PC-3 (cell line): ENCODE measurements at regions not wholly inside any gene's neighbourhood (a gene's known extent, or its start where the extent isn't known, plus 50 kb on each side); places are given as distances from the start of the nearest gene placed in this dataset.

Experiments
- ATAC-seq: fragments of 200-7000 bp; cut with Tn5 transposase; 2 replicates; pipeline ENCODE4 v1.9.1; 2020; ENCODE audit warnings: mild to moderate bottlenecking, moderate library complexity
- BruUV-seq: library from RNA; stranded (reverse); fragments of 400-500 nt; replicated peaks from 2 replicates; lab custom pipeline; 2021; lab: Mats Ljungman, UMichigan
- CTCF ChIA-PET: fragments of 300-600 bp; sonication (Branson Sonifier 250); formaldehyde crosslinking; loops from one replicate; lab custom pipeline; 2022; ENCODE audit warnings: antibody characterized with exemption; lab: Charles Lee
- POLR2A ChIA-PET: fragments of 300-600 bp; sonication (Branson Sonifier 250); formaldehyde crosslinking; loops from one replicate; lab custom pipeline; 2022; ENCODE audit warnings: antibody characterized with exemption; ENCODE audit not compliant: unreplicated experiment; lab: Charles Lee
- DNase-seq: peaks from one replicate; pipeline ENCODE4 v3.0.0-alpha.2; 2015
- H2AFZ ChIP-seq: fragments of 300-600 bp; sonication (generic); 2 replicates; pipeline ENCODE4 v1.6.0; 2016; ENCODE audit warnings: antibody characterized with exemption, low read length
- H3F3A ChIP-seq: fragments of 300-600 bp; sonication (generic); one replicate; pipeline ENCODE4 v1.6.0; 2017; ENCODE audit warnings: antibody characterized with exemption, low read length, control low read depth, mild to moderate bottlenecking; ENCODE audit not compliant: unreplicated experiment
- H3K27ac ChIP-seq: fragments of 300-600 bp; sonication (generic); 2 replicates; pipeline ENCODE4 v1.5.1; 2016; ENCODE audit warnings: mild to moderate bottlenecking, low read length
- H3K27me3 ChIP-seq: fragments of 300-600 bp; sonication (generic); 2 replicates; pipeline ENCODE4 v1.6.1; 2016; ENCODE audit warnings: low read length, mixed read lengths
- H3K36me3 ChIP-seq: fragments of 300-600 bp; sonication (generic); 2 replicates; pipeline ENCODE4 v1.6.1; 2016; ENCODE audit warnings: low read depth, mixed run types, low read length, mixed read lengths
- H3K4me1 ChIP-seq: fragments of 300-600 bp; sonication (generic); 2 replicates; pipeline ENCODE4 v1.5.1; 2016; ENCODE audit warnings: low read length; ENCODE audit not compliant: insufficient read depth
- H3K4me2 ChIP-seq: fragments of 300-600 bp; sonication (generic); 2 replicates; pipeline ENCODE4 v1.6.0; 2016; ENCODE audit warnings: low read length
- H3K4me3 ChIP-seq: fragments of 300-600 bp; sonication (generic); 2 replicates; pipeline ENCODE4 v1.5.1; 2016; ENCODE audit warnings: mild to moderate bottlenecking, low read length, mixed read lengths
- H3K79me2 ChIP-seq: fragments of 300-600 bp; sonication (generic); 2 replicates; pipeline ENCODE4 v1.6.1; 2017; ENCODE audit warnings: low read length, mixed read lengths
- H3K9ac ChIP-seq: fragments of 300-600 bp; sonication (generic); 2 replicates; pipeline ENCODE4 v1.6.0; 2016; ENCODE audit warnings: mild to moderate bottlenecking, low read length
- H3K9me2 ChIP-seq: fragments of 300-600 bp; sonication (generic); replicated peaks from 2 replicates; pipeline ENCODE4 v1.6.1; 2016; ENCODE audit warnings: mixed run types, low read length, mixed read lengths
- H3K9me3 ChIP-seq: fragments of 300-600 bp; sonication (generic); 2 replicates; pipeline ENCODE4 v1.6.1; 2016; ENCODE audit warnings: low read length, mixed read lengths
- H4K20me1 ChIP-seq: fragments of 300-600 bp; sonication (generic); 2 replicates; pipeline ENCODE4 v1.6.1; 2016; ENCODE audit warnings: low read length, mixed read lengths
- EZH2 ChIP-seq: fragments of 300-600 bp; sonication (generic); IDR thresholded peaks from one replicate; pipeline ENCODE4 v1.6.1; 2017; ENCODE audit warnings: antibody characterized with exemption, mild to moderate bottlenecking, low read length; ENCODE audit not compliant: unreplicated experiment
- EZH2phosphoT487 ChIP-seq: fragments of 300-600 bp; sonication (generic); IDR thresholded peaks from 2 replicates; pipeline ENCODE4 v1.6.1; 2018; ENCODE audit warnings: mild to moderate bottlenecking, antibody characterized with exemption, low read length, borderline replicate concordance
- intact Hi-C: fragments of 100-400 bp; cut with micrococcal nuclease; formaldehyde crosslinking; loops from 2 replicates; pipeline ENCODE4 v1.9.0; 2023
- TF ChIP-seq, protein P1 (sequence below): fragments of 300-600 bp; sonication (generic); conservative IDR thresholded peaks from 2 replicates; pipeline ENCODE4 v1.5.1; 2017; ENCODE audit warnings: antibody characterized with exemption, low read depth, mild to moderate bottlenecking, low read length

DNA sequence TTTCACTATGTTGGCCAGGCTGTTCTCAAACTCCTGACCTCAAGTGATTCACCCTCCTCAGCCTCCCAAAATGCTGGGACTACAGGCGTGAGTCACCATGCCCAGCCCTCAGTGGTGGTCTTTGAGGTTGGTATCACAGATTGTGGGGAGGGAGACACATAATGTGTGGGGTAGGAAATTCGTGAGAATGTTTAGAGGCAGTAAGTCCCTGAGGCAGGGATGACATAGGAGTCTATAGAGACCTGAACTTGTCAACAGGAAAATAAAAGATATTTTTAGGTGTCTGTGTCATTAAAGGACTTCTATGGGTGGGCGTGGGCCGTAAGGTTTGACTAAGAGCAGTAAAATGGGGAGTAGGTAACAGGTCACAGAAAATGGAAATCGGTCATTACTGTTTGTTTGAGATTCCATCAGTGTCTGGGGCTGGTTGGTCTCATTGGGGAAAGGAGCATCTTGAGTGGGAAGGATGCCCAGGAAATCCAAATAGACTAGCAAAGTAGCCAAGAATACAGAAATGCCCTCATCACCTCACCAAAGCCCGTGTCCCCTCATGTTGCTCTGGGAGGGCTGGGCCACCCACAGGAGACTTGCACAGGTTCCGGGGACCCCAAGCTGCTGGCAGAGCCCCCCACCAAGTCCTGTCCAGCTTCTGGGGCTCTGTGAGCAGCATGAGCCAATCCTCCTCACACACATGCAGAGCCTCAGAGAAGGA, 63.6 kb upstream of the BCL2L14 start:
- intact Hi-C loops = no loop called here
- peak; percentile 10 for ATAC-seq
- H3F3A ChIP-seq = no peaks in the 10 kb centered on the region
- peak overlapping the region; percentile 21; the same call in 1 of the 2 replicates for H3K4me2 ChIP-seq
- peaks cover 47% of the 10 kb centered on the region for H3K4me1 ChIP-seq
- peak overlapping the region; percentile 83 for H3K27ac ChIP-seq
- H2AFZ ChIP-seq = no peak overlapping the region
- H3K79me2 ChIP-seq = no peaks in the 10 kb centered on the region
- H3K9ac ChIP-seq = peak overlapping the region; percentile 21; the same call in 1 of the 2 replicates
- no peaks in the 10 kb centered on the region for H3K36me3 ChIP-seq
- no TSS peak for BruUV-seq
- POLR2A ChIA-PET = no interaction called here
- DNase-seq = peak; percentile 64
- CTCF ChIA-PET = no interaction called here
- no peak overlapping the region for H3K4me3 ChIP-seq
- H3K9me3 ChIP-seq = no peaks in the 10 kb centered on the region
- TF ChIP-seq EZH2phosphoT487 (no peak), EZH2 (no peak)
- TF ChIP-seq, protein P1, sequence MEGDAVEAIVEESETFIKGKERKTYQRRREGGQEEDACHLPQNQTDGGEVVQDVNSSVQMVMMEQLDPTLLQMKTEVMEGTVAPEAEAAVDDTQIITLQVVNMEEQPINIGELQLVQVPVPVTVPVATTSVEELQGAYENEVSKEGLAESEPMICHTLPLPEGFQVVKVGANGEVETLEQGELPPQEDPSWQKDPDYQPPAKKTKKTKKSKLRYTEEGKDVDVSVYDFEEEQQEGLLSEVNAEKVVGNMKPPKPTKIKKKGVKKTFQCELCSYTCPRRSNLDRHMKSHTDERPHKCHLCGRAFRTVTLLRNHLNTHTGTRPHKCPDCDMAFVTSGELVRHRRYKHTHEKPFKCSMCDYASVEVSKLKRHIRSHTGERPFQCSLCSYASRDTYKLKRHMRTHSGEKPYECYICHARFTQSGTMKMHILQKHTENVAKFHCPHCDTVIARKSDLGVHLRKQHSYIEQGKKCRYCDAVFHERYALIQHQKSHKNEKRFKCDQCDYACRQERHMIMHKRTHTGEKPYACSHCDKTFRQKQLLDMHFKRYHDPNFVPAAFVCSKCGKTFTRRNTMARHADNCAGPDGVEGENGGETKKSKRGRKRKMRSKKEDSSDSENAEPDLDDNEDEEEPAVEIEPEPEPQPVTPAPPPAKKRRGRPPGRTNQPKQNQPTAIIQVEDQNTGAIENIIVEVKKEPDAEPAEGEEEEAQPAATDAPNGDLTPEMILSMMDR = no peak
- H3K27me3 ChIP-seq = no peaks in the 10 kb centered on the region
- H4K20me1 ChIP-seq = no peaks in the 10 kb centered on the region
- no peaks in the 10 kb centered on the region for H3K9me2 ChIP-seq

DNA sequence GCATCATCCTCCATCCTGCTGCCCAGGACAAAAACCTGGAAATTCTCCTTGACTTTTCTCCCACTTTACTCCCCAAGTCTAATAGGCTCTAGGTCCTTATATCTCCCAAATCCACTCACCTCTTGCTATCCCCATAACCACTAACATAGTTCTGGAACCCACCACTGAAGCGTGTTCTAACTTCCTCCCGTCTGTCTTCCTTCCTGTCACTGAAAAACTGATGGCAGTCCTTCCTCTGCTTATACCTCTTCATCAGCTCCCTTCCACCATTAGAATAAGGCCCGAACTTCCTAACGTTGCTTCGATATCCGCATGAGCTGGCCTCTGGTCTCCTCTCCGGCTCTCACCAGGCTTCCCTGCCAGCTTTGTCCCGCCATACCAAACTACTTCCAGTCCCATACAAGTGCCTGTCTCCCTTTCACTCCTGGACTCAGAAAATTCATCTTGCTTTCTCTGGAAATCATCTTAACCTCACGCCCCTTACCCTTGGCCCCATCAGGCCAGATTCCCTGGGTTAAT, 63.0 kb upstream of the BCL2L14 start:
- Histone ChIP-seq H3K9me3 (no peaks in the 10 kb centered on the region), H3K4me1 (peaks cover 47% of the 10 kb centered on the region), H4K20me1 (no peaks in the 10 kb centered on the region), H3K4me2 (no peak overlapping the region), H3K9me2 (no peaks in the 10 kb centered on the region), H3K27ac (peak overlapping the region; percentile 83), H3K79me2 (no peaks in the 10 kb centered on the region), H3K36me3 (no peaks in the 10 kb centered on the region), H3F3A (no peaks in the 10 kb centered on the region), H3K4me3 (no peak overlapping the region), H3K27me3 (no peaks in the 10 kb centered on the region), H2AFZ (no peak overlapping the region), H3K9ac (peak overlapping the region; percentile 21; the same call in 1 of the 2 replicates)
- intact Hi-C loops = no loop called here
- TF ChIP-seq, protein P1 = no peak
- TF ChIP-seq EZH2 = no peak
- no peak for TF ChIP-seq EZH2phosphoT487
- CTCF ChIA-PET = no interaction called here
- BruUV-seq = no TSS peak
- ATAC-seq = no peak
- POLR2A ChIA-PET = no interaction called here
- no peak for DNase-seq

DNA sequence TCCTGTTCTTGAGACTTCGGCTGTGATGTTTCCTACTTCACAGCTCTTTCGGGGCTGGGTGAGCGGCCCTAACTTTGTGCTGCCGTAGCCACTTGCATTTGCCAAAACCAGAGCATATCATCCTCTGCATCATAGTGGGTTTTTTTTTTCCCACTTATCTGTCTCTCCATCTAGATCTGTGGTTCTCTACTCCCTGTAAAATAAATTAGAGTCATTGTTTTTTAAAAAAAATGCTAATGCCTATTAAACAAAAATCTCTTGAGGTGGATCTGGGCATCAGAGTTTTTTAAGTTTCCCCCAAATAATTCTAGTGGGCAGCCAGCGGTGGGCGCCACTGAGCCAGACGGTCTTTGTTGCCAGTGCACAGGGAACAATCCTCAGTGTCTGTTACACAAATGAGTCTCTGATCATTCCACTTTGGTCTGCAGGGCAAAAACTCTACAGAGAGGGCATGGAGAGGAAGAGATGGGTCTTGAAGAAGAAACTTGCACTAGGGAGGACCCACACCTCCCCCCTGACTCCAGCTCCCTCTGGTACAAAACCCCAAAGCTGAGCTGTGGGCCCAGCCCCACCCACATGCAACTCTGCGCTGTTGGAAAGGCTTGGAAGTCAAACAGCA, 62.4 kb upstream of the BCL2L14 start:
- POLR2A ChIA-PET = no interaction called here
- H3K4me2 ChIP-seq = peak overlapping the region; percentile 20
- H4K20me1 ChIP-seq = no peaks in the 10 kb centered on the region
- intact Hi-C loops = no loop called here
- DNase-seq (no peak), ATAC-seq (no peak)
- CTCF ChIA-PET = interaction anchor here (0.6 kb wide), 1 partner anchor 348 kb away, joined by 5 read pairs; no protein-coding TSS in a partner anchor
- no TSS peak for BruUV-seq
- no peak overlapping the region for H2AFZ ChIP-seq
- no peaks in the 10 kb centered on the region for H3K9me3 ChIP-seq
- TF ChIP-seq, protein P1 = peak; percentile 49
- TF ChIP-seq EZH2phosphoT487 = no peak
- no peak overlapping the region for H3K4me3 ChIP-seq
- H3K36me3 ChIP-seq = no peaks in the 10 kb centered on the region
- no peaks in the 10 kb centered on the region for H3K9me2 ChIP-seq
- H3K4me1 ChIP-seq = peaks cover 47% of the 10 kb centered on the region
- H3K27me3 ChIP-seq = no peaks in the 10 kb centered on the region
- H3K79me2 ChIP-seq = no peaks in the 10 kb centered on the region
- peak overlapping the region; percentile 29 for H3K9ac ChIP-seq
- H3F3A ChIP-seq = no peaks in the 10 kb centered on the region
- H3K27ac ChIP-seq = peak overlapping the region; percentile 83
